H9 (cell line): ENCODE measurements at regions not wholly inside any gene's neighbourhood (a gene's known extent, or its start where the extent isn't known, plus 50 kb on each side); places are given as distances from the start of the nearest gene placed in this dataset.

ENCODE experiments used
- DNase-seq: peaks from one replicate; pipeline ENCODE4 v3.0.0-alpha.2; 2017
- H2AFZ ChIP-seq: one replicate; pipeline ENCODE4 v1.6.1; 2013; ENCODE audit warnings: mild to moderate bottlenecking, low read length, control low read depth, moderate library complexity
- H2AK5ac ChIP-seq: 2 replicates; pipeline ENCODE4 v1.6.1; 2013; ENCODE audit warnings: low read length, control low read depth, mixed read lengths; ENCODE audit not compliant: insufficient read length
- H2BK120ac ChIP-seq: one replicate; pipeline ENCODE4 v1.6.1; 2013; ENCODE audit warnings: low read depth, mild to moderate bottlenecking, low read length, control low read depth, inconsistent platforms; ENCODE audit not compliant: poor library complexity, severe bottlenecking
- H2BK12ac ChIP-seq: 2 replicates; pipeline ENCODE4 v1.6.1; 2013; ENCODE audit warnings: low read length, control low read depth, mixed read lengths, low read depth; ENCODE audit not compliant: insufficient read length
- H2BK15ac ChIP-seq: 2 replicates; pipeline ENCODE4 v1.6.1; 2013; ENCODE audit warnings: low read depth, low read length, control low read depth
- H2BK20ac ChIP-seq: one replicate; pipeline ENCODE4 v1.6.1; 2013; ENCODE audit warnings: low read depth, mild to moderate bottlenecking, low read length, control low read depth, inconsistent platforms; ENCODE audit not compliant: poor library complexity, severe bottlenecking
- H2BK5ac ChIP-seq: 2 replicates; pipeline ENCODE4 v1.6.1; 2013; ENCODE audit warnings: low read length, control low read depth, mixed read lengths; ENCODE audit not compliant: insufficient read length
- H3K14ac ChIP-seq: 2 replicates; pipeline ENCODE4 v1.6.1; 2013; ENCODE audit warnings: low read length, control low read depth; ENCODE audit not compliant: insufficient read depth
- H3K18ac ChIP-seq: 2 replicates; pipeline ENCODE4 v1.6.1; 2013; ENCODE audit warnings: low read depth, mild to moderate bottlenecking, mixed read lengths, low read length, control low read depth; ENCODE audit not compliant: insufficient read length
- H3K23ac ChIP-seq: 2 replicates; pipeline ENCODE4 v1.6.1; 2013; ENCODE audit warnings: low read length, control low read depth, mixed read lengths, low read depth; ENCODE audit not compliant: insufficient read length
- H3K23me2 ChIP-seq: 2 replicates; pipeline ENCODE4 v1.6.1; 2013; ENCODE audit warnings: low read depth, mild to moderate bottlenecking, mixed read lengths, low read length, control low read depth; ENCODE audit not compliant: insufficient read length, poor library complexity, severe bottlenecking
- H3K27ac ChIP-seq: 2 replicates; pipeline ENCODE4 v1.5.1; 2013; ENCODE audit warnings: low read length, control low read depth, mixed read lengths, low read depth; ENCODE audit not compliant: insufficient read length
- H3K27me3 ChIP-seq: 2 replicates; pipeline ENCODE4 v1.6.1; 2013; ENCODE audit warnings: low read length, control low read depth, inconsistent platforms; ENCODE audit not compliant: insufficient read depth
- H3K4ac ChIP-seq: 2 replicates; pipeline ENCODE4 v1.6.1; 2013; ENCODE audit warnings: low read depth, mild to moderate bottlenecking, control low read depth, inconsistent platforms, low read length, moderate library complexity
- H3K4me1 ChIP-seq: 2 replicates; pipeline ENCODE4 v1.6.1; 2013; ENCODE audit warnings: low read length, control low read depth, inconsistent platforms; ENCODE audit not compliant: insufficient read depth
- H3K4me2 ChIP-seq: 2 replicates; pipeline ENCODE4 v1.6.1; 2013; ENCODE audit warnings: low read length, control low read depth, mixed read lengths; ENCODE audit not compliant: insufficient read length, insufficient read depth
- H3K56ac ChIP-seq: 2 replicates; pipeline ENCODE4 v1.6.1; 2013; ENCODE audit warnings: low read depth, mild to moderate bottlenecking, mixed read lengths, low read length, control low read depth; ENCODE audit not compliant: insufficient read length
- H3K79me1 ChIP-seq: 2 replicates; pipeline ENCODE4 v1.6.1; 2013; ENCODE audit warnings: low read depth, mild to moderate bottlenecking, moderate library complexity, low read length, control low read depth, inconsistent platforms; ENCODE audit not compliant: insufficient read depth, poor library complexity, severe bottlenecking
- H3K79me2 ChIP-seq: 2 replicates; pipeline ENCODE4 v1.6.1; 2013; ENCODE audit warnings: low read length, control low read depth, inconsistent platforms; ENCODE audit not compliant: insufficient read depth
- H3K9ac ChIP-seq: 2 replicates; pipeline ENCODE4 v1.6.1; 2013; ENCODE audit warnings: low read length, control low read depth, mixed read lengths; ENCODE audit not compliant: insufficient read length; ENCODE audit errors: extremely low read depth
- H3K9me3 ChIP-seq: one replicate; pipeline ENCODE4 v1.6.1; 2013; ENCODE audit warnings: low read depth, low read length, inconsistent platforms; ENCODE audit not compliant: control insufficient read depth
- H3T11ph ChIP-seq: one replicate; pipeline ENCODE4 v1.6.1; 2013; ENCODE audit warnings: mild to moderate bottlenecking, low read length, control low read depth, inconsistent platforms
- H4K20me1 ChIP-seq: one replicate; pipeline ENCODE4 v1.6.1; 2013; ENCODE audit not compliant: control insufficient read depth, insufficient read length, insufficient read depth
- H4K5ac ChIP-seq: 2 replicates; pipeline ENCODE4 v1.6.1; 2013; ENCODE audit warnings: low read depth, mild to moderate bottlenecking, mixed read lengths, low read length, control low read depth; ENCODE audit not compliant: insufficient read length
- H4K8ac ChIP-seq: replicated peaks from 2 replicates; pipeline ENCODE4 v1.6.1; 2013; ENCODE audit warnings: low read length, control low read depth, mixed read lengths, low read depth; ENCODE audit not compliant: insufficient read length
- H4K91ac ChIP-seq: 2 replicates; pipeline ENCODE4 v1.6.1; 2013; ENCODE audit warnings: low read depth, mild to moderate bottlenecking, moderate library complexity, mixed read lengths, low read length, control low read depth; ENCODE audit not compliant: insufficient read length
- H3K27ac Mint-ChIP-seq, 3 experiments: 2 replicates in 2 of 3; 3 replicates in 1 of 3; pipeline ENCODE4 v1.8.0; 2020 to 2021; ENCODE audit warnings: mixed read lengths in 3 of 3, mild to moderate bottlenecking in 1 of 3, moderate library complexity in 1 of 3
- H3K27me3 Mint-ChIP-seq: 2 replicates; pipeline ENCODE4 v1.8.0; 2021; ENCODE audit warnings: low read depth, mild to moderate bottlenecking, moderate library complexity, mixed read lengths
- H3K36me3 Mint-ChIP-seq, 3 experiments: 2 replicates in 2 of 3; 3 replicates in 1 of 3; pipeline ENCODE4 v1.8.0; 2020 to 2021; ENCODE audit warnings: low read depth in 3 of 3, mixed read lengths in 3 of 3; ENCODE audit not compliant: insufficient read depth in 1 of 3
- H3K4me1 Mint-ChIP-seq, 2 experiments: 2 replicates each; pipeline ENCODE4 v1.8.0; 2020; ENCODE audit warnings: mixed read lengths in 2 of 2
- H3K4me3 Mint-ChIP-seq, 2 experiments: 2 replicates in 1 of 2; 3 replicates in 1 of 2; pipeline ENCODE4 v1.8.0; 2020 to 2021; ENCODE audit warnings: mild to moderate bottlenecking in 2 of 2, mixed read lengths in 2 of 2, moderate library complexity in 1 of 2
- H3K9me3 Mint-ChIP-seq, 2 experiments: 2 replicates in 1 of 2; 3 replicates in 1 of 2; pipeline ENCODE4 v1.8.0; 2020; ENCODE audit warnings: mild to moderate bottlenecking in 2 of 2, mixed read lengths in 2 of 2, moderate library complexity in 1 of 2
- CTCF ChIP-seq: fragments of 200-600 bp; sonication (generic); conservative IDR thresholded peaks from 3 replicates; pipeline ENCODE4 v1.8.0; 2021; ENCODE audit warnings: antibody characterized with exemption, mild to moderate bottlenecking
- WGBS: extraction: QIAGEN DNeasy Blood & Tissue Kit; methylation state at CpG from one replicate; pipeline ENCODE4 v1.1.7; 2013; ENCODE audit warnings: missing lambda C conversion rate, low lambda C conversion rate, mixed read lengths; ENCODE audit not compliant: insufficient read length; ENCODE audit errors: extremely low coverage; 5-methylcytosine and 5-hydroxymethylcytosine counted together

- Histone ChIP-seq H3T11ph (no peak overlapping the region), H3K4ac (no peak overlapping the region), H3K27ac (no peak overlapping the region), H2BK15ac (no peak overlapping the region), H3K23ac (no peak overlapping the region), H3K4me1 (no peaks in the 10 kb centered on the region), H3K79me2 (no peaks in the 10 kb centered on the region), H3K9me3 (no peaks in the 10 kb centered on the region), H2AFZ (no peak overlapping the region), H2BK12ac (no peak overlapping the region), H2BK120ac (no peak overlapping the region), H2AK5ac (no peak overlapping the region), H3K27me3 (no peaks in the 10 kb centered on the region), H4K20me1 (no peaks in the 10 kb centered on the region), H3K4me2 (no peak overlapping the region), H3K23me2 (no peaks in the 10 kb centered on the region), H3K14ac (no peak overlapping the region), H3K18ac (no peak overlapping the region), H3K9ac (no peak overlapping the region), H2BK20ac (no peak overlapping the region), H2BK5ac (no peak overlapping the region), H4K8ac (no peak overlapping the region), H4K91ac (no peak overlapping the region), H4K5ac (no peak overlapping the region), H3K79me1 (no peaks in the 10 kb centered on the region), H3K56ac (no peak overlapping the region)
- Mint-ChIP-seq H3K4me1 (peaks cover 10 to 26% of the 10 kb centered on the region in 2 experiments), H3K27ac (no peak overlapping the region), H3K36me3 (peaks cover 0 to 9% (median 3%) of the 10 kb centered on the region in 3 experiments; a peak in 5 of 7 replicates), H3K27me3 (peaks cover 10% of the 10 kb centered on the region), H3K4me3 (no peak overlapping the region), H3K9me3 (peaks cover 5% of the 10 kb centered on the region in 2 experiments; a peak in 3 of 5 replicates)
- WGBS = no CpG with 5 or more reads among the region's 13 CpGs
- DNase-seq = no peak
- no peak for TF ChIP-seq CTCF
Observed at GRCh38 chr15:93158097-93158900, 69.3 kb upstream of the RGMA start.
